Forelimb muscle (tissue), 1 donor: ENCODE measurements at regions not wholly inside any gene's neighbourhood (a gene's known extent, or its start where the extent isn't known, plus 50 kb on each side); places are given as distances from the start of the nearest gene placed in this dataset.

ENCODE experiments used
- DNase-seq: peaks from one replicate; pipeline ENCODE4 v3.0.0-alpha.2; 2013; ENCODE audit warnings: low read depth

GRCh38 chr1:99163671-99164070 lies 100.6 kb upstream of the PLPPR4 start:
- no peak for DNase-seq

GRCh38 chr1:99170516-99170915 lies 93.8 kb upstream of the PLPPR4 start:
- no peak for DNase-seq

- no peak for DNase-seq
Observed at GRCh38 chr1:99171184-99171813, 93.0 kb upstream of the PLPPR4 start.

- no peak for DNase-seq
Observed at GRCh38 chr1:99173282-99173681, 91.0 kb upstream of the PLPPR4 start.

- no peak for DNase-seq
Observed at GRCh38 chr1:99173900-99174299, 90.4 kb upstream of the PLPPR4 start.

- no peak for DNase-seq
Observed at GRCh38 chr1:99176753-99177152, 87.5 kb upstream of the PLPPR4 start.

GRCh38 chr1:99177465-99177864 lies 86.8 kb upstream of the PLPPR4 start:
- DNase-seq: no peak

GRCh38 chr1:99180343-99180808 lies 83.9 kb upstream of the PLPPR4 start:
- DNase-seq: peak; percentile 65

- no peak for DNase-seq
Observed at GRCh38 chr1:99180915-99181314, 83.4 kb upstream of the PLPPR4 start.

GRCh38 chr1:99181892-99182291 lies 82.4 kb upstream of the PLPPR4 start:
- no peak for DNase-seq

- no peak for DNase-seq
Observed at GRCh38 chr1:99185196-99185595, 79.1 kb upstream of the PLPPR4 start.

- DNase-seq: no peak
Observed at GRCh38 chr1:99193431-99193830, 70.9 kb upstream of the PLPPR4 start.

GRCh38 chr1:99198393-99198792 lies 65.9 kb upstream of the PLPPR4 start:
- no peak for DNase-seq

- no peak for DNase-seq
Observed at GRCh38 chr1:99207216-99207615, 57.1 kb upstream of the PLPPR4 start.
